GM08714 (cell line): ENCODE measurements at regions not wholly inside any gene's neighbourhood (a gene's known extent, or its start where the extent isn't known, plus 50 kb on each side); places are given as distances from the start of the nearest gene placed in this dataset.

Experiments
- H3K4me3 ChIP-seq: fragments of 200-500 bp; sonication (Bioruptor generic); 2 replicates; pipeline ENCODE4 v1.5.1; 2014; ENCODE audit warnings: mild to moderate bottlenecking, low read length, inconsistent platforms
- ZNF274 ChIP-seq: IDR thresholded peaks from 2 replicates; pipeline ENCODE4 v1.6.1; 2012; ENCODE audit warnings: mild to moderate bottlenecking, low read depth, low read length

DNA sequence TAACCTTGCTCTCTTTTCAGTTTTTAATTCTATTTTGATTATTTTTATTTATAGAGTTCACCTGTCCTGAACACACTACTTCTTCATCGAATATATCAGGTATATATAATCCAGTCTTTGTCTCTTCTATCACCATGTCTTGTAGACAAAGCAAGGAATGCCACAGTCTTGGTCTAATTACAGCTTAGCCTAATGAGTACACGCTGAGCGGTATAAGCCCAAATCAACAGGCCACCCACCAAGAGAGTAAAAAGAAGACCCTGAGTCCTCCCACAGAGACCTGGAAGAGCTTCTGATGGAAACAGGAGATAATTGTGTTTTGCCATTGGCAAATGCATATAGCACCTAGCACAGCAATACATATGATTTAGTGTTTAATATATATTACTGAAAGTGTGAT is 68.7 kb upstream of the TCF21 start:
- no peak for TF ChIP-seq ZNF274
- H3K4me3 ChIP-seq, result no peak overlapping the region

GRCh38 chr6:133827766-133828165 is 61.1 kb upstream of the TCF21 start:
- TF ChIP-seq ZNF274, result no peak
- H3K4me3 ChIP-seq, result no peak overlapping the region

DNA sequence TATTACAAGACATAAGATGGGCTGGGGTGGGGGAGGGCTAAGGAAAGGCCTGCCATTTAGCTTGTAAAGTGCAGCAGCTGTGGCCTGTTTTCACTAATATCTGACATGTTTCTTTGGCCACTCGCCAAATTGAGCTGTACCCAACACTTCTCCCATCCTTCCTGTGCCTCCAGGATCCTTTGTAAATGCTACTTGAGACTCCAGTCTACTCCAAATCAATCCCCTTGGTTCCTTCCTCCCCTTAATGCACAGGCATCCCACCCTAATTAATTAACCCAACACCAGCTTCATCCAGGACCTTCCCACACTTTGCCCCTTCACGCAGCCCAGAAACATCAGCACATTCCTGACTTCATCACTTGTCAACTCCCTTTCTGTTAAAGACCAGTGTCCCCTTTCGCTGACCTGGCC is 55.0 kb upstream of the TCF21 start:
- no peak for TF ChIP-seq ZNF274
- H3K4me3 ChIP-seq, result no peak overlapping the region

- no peak for TF ChIP-seq ZNF274
- no peak overlapping the region for H3K4me3 ChIP-seq
Measured at GRCh38 chr6:133834472-133835170, 54.3 kb upstream of the TCF21 start.

DNA sequence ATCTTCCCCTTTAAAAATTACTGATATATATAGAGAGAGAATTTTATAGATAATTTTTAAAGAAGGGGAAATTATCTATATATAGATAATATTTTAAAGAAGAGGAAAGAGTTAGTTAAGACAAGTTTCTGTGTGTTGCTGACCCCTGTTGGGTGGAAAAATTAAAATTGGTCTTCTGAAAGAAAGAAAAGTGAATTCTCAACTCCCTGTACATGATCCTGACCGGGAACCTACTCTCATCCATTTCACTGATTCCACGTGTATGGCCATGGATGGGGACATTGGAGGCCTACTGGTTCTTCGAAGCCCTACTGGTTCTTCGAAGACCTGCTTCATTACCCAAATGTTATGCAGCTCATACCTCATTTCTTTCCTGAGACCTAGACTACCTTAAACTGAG is 53.0 kb upstream of the TCF21 start:
- no peak overlapping the region for H3K4me3 ChIP-seq
- no peak for TF ChIP-seq ZNF274

GRCh38 chr6:133837801-133838349 is 51.0 kb upstream of the TCF21 start:
- no peak for TF ChIP-seq ZNF274
- H3K4me3 ChIP-seq, result peak overlapping the region; percentile 36; the same call in 1 of the 2 replicates
